Stimulated activated CD4-positive, alpha-beta T cell treated with anti-CD3 and anti-CD28 coated beads, TNF-alpha, amount 100 ng/mL, for 4 hours (primary cell): ENCODE measurements at regions not wholly inside any gene's neighbourhood (a gene's known extent, or its start where the extent isn't known, plus 50 kb on each side); places are given as distances from the start of the nearest gene placed in this dataset.
"Not testable (repeated sequence)": the region's sequence is repeated elsewhere in the genome, so short reads cannot be mapped to it uniquely, and the experiment has no call there.

Experiments used
- DNase-seq, 3 experiments: peaks; one replicate each; pipeline ENCODE4 v3.0.0-alpha.2; 2020; ENCODE audit warnings: low read depth in 3 of 3

DNA sequence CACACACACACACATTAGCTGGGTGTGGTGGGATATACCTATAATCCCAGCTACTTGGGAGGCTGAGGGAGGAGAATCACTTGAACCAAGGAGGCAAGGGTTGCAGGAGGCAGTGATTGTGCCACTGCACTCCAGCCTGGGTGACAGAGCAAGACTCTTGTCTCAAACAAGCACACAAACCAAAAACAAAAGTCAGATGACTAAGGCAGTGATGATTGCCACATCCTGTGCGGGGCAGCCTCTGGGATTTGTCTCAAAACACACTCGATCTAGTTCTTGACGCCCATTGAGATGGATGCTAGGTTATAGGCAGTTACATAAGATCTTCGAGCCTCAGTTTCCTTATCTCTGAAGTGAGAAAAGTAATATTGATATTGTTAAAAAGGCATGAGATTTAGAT, 57.8 kb upstream of the NBPF8 start:
- peak in 2 of 3 experiments; percentile 24 to 38 for DNase-seq

DNA sequence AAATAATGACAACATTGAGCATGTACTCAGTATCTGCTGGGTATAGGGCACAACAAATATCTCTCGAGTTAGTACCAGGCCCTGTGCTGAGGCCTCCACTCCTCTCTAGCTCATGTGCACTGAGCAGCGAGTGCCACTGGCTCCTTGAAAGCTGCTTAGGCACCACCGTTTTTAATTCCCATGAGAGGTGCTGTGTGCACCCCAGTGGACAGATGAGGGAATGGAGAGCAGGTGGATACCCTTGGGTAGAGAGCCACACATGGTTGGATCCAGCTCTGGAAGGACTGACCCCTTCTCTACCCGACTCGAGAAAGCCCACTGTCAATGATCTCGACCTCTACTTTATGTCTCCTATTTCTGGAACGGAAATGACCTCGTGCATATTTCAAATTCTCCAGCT, 58.7 kb upstream of the NBPF8 start:
- DNase-seq, result not testable (repeated sequence)

- DNase-seq, result peak in 1 of 3 experiments; percentile 9
Observed at GRCh38 chr1:120354618-120355184, 60.1 kb upstream of the NBPF8 start.

DNA sequence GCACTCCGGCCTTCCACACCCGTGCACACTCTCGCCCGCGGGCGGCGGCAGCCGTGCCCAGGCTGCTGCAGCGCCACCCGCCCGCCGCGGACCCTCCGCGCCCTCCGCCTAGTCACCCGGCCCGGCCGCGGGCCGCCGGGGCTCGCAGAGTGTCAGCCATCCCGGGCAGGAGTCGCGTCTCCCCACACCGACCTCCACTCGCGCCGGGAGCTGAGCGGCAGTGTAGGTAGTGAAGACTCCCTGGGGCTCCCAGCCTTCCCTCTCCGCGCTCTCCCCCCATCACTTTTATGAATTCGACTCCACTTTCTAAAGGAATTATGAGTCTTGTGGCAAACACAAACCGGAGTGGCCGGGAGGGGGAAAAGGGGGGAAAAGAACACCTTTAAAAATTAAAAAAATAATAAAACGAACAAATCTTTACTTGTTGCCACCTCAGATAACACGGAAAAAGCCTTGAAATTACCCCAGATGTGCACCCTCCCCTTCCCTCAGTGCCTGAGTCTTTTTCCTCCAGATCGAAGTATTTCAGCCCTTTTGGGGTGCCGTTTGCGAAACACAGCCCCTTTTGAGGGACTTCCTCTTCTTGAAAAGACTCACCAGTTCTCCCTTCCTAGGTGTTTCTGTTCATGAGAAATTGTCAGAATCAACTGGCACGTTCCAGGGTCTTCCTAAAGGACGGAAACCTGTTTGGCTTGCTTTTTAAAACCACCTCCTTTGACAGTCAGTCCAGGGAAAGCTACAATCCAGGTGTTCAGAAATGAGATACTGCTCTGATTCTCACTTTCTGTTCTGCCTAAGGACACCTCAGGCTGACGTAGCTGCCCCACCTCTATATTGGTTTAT, 72.4 kb upstream of the NBPF8 start:
- DNase-seq, result not testable (repeated sequence)

GRCh38 chr1:120341756-120342155, 73.1 kb upstream of the NBPF8 start:
- not testable (repeated sequence) for DNase-seq

DNA sequence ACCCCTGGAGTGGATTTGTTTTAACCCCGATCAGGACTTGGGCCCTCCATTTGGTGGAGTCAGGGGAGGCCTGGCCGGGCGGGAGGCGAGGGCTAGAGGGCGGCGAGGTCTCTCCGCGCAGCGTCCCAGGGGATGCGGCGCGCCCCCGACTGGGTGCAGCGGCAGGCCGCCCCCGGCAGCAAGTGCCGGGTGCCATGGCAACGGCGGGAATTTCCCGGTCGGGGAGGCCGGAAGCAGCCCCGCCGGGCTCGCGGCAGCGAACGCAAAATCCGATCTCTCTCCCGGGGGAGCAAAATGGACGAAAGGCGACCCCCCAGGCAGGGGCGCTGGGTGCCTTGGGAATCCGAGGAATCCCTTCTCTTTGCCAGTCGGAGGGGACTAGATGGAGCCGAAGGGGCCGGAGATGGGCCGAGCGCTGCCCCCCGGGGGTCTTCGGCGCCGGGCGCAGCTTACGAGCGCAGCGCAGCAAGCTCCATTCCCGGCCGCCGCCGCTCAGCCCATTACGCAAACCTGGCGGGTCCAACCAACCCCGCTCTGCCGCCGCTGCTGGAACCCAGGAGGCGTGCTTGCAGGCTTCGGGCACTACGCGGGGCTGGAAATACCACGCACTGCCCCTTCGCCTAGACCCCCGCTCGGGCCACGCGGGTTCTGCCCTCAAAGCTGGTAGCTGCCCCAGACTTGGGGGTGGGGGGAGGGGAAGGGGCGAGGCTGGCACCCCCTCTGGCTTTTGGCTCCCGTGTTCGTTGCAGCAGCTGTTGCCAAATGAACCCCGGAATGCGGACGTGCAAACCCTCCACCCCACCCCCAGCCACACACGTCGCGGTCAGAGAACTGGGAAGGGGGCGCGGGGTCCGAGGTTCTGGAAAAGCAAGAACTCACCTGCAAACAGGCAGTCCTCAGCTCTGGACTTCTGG, 73.7 kb upstream of the NBPF8 start:
- peak; percentile 25 to 41 (median 32) for DNase-seq

- DNase-seq, result not testable (repeated sequence)
Observed at GRCh38 chr1:120315738-120316137, 99.1 kb upstream of the NBPF8 start.

- not testable (repeated sequence) for DNase-seq
Observed at GRCh38 chr1:120311930-120312329, 102.9 kb upstream of the NBPF8 start.

- not testable (repeated sequence) for DNase-seq
Observed at GRCh38 chr1:120308940-120309578, 105.8 kb upstream of the NBPF8 start.

DNA sequence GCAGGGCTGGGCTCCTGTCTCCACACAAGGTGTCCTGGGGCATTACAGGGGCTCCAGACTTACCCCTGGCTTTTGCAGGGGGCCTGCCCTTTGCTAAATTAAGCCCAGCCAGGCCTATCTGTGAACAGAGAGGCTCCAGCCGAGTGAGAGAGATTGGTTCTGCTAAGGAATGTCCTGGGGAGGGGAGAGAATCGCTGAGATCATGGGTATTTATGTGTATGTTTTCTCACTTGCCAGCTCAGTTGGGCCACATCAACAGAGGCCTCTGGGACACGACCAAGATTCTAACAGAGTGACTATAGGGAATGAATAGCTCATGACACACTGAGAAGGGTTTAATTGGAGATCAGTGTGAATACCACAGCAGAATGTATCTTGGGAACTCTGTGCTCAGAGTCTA, 109.8 kb upstream of the NBPF8 start:
- not testable (repeated sequence) for DNase-seq

GRCh38 chr1:120304341-120304740, 110.5 kb upstream of the NBPF8 start:
- DNase-seq, result not testable (repeated sequence)

DNA sequence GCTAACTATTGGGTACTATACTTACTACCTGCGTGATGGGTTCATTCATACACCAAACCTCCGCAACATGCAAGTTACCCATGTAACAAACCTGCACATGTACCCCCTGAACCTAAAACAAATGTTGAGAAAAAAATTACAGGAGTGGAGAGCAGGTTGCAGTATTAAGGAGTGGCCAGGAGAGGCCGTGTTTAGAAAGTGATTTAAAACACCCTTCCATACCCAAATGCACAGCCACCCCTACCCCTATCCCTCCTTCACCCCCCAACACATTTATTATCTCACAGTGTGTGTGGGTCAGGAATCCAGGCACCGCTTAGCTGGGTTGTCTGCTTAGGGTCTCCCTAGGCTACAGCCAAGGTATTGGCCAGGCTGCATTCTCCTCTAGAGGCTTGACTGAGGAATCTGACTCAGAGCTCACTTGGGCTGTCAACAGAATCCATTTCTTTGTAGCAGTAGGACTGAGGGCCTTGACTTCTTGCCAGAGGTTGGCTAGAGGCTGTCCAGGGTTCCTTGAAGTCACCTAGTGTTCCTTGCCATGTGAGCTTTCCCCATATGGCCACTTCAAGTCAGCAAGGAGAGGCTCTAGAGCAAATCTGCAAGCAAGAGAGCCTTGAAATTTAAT, 115.3 kb upstream of the NBPF8 start:
- DNase-seq, result not testable (repeated sequence)

DNA sequence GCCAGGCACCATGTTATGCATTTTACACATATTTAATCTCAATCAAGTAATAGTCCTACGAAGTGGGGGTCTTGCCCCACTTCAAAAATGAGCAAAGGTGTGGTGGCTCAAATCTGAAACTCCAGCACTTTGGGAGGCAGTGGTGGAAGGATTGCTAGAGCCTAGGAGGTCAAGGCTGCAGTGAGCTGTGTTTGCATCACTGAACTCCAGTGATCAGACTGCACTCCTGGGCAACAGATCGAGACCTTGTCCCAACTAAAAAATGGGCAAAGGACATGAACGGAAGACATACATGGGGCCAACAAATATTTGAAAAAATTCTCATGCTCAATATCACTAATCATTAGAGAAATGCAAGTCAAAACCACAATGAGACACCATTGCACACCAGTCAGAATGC, 116.3 kb upstream of the NBPF8 start:
- not testable (repeated sequence) for DNase-seq

DNA sequence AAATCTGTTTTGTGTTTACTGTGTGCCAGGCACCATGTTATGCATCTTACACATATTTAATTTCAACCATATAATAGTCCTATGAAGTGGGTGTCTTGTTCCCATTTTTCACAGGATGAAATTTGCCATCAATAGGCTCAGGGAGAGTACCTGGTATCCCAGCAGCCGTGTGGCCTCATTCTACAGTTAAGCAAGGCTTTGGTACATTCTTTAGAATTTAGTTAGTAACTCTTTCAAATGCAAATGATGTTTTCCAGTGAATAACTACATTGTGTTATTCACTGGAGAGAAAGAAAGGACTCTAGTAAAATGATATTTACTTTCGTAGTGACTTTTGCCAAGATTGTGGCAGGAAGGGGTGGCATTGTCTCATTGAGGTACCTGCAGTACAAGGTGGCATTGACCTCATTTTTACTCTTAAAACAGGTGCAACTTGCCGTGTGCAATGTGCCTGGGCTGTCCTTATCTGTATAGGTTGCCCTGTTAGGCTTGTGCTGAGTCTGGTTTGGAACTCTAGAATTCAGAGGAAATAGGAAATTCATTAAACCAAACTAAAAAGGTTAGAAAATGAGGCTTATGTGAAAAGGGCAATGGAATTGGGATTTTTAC, 117.4 kb upstream of the NBPF8 start:
- DNase-seq, result not testable (repeated sequence)

- DNase-seq, result not testable (repeated sequence)
Observed at GRCh38 chr1:120290105-120290504, 113.8 kb upstream of the SEC22B start.

GRCh38 chr1:120289601-120290074, 113.3 kb upstream of the SEC22B start:
- DNase-seq, result not testable (repeated sequence)

- DNase-seq, result not testable (repeated sequence)
Observed at GRCh38 chr1:120288814-120289600, 112.7 kb upstream of the SEC22B start.

DNA sequence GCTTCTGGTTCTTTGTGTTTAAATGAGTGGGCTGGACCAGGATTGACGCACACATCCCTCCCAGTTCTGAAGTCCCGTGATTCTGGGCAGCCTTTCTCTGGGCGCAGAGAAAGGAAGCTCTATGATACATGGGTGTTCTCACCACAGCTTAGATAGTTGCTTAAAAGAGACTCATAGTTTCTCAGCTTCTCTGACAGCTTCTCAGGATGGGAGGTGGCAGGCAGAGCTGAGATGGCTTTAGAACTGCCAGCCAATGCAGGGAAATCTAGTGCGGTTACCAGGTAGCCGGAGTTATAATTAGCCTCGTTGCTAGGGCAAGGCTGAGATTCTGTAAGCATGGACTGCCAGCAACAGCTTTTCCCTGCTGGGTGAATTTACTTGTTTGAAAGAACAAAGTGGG, 111.8 kb upstream of the SEC22B start:
- not testable (repeated sequence) for DNase-seq

GRCh38 chr1:120282744-120283464, 106.6 kb upstream of the SEC22B start:
- not testable (repeated sequence) for DNase-seq
